Nucleus accumbens (tissue), 56 donors: ENCODE measurements at regions not wholly inside any gene's neighbourhood (a gene's known extent, or its start where the extent isn't known, plus 50 kb on each side); places are given as distances from the start of the nearest gene placed in this dataset.

Experiments
- DNase-seq, 56 donors: peaks; one replicate each; lab custom pipeline; 2025; lab: John Stamatoyannopoulos, UW

GRCh38 chr18:72605376-72605775 lies 61.2 kb upstream of the CBLN2 start:
- no peak for DNase-seq

- DNase-seq, result no peak
These were observed 57.8 kb upstream of the CBLN2 start for GRCh38 chr18:72601944-72602343.

DNA sequence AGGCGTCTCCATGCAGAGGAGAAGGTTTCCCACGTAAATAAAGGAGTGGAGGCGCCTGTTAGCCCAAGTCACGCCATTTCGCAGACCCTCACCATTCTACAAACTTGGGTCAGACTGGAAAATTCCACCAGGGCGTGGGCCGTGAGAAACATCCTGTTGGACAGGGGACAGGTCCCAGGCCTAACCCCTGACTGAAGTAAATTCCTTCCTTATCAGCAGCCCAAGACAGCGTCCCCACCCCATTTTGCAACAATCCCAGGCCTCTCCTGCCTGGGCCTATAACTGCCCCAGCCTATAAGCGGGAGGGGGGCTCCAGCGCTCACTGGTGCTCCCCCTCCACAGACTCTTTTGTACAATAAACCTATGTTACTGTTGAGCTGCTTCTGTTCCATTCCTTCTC lies 57.3 kb upstream of the CBLN2 start:
- no peak for DNase-seq
